Tibial artery (tissue), 4 donors: ENCODE measurements at regions not wholly inside any gene's neighbourhood (a gene's known extent, or its start where the extent isn't known, plus 50 kb on each side); places are given as distances from the start of the nearest gene placed in this dataset.

Experiments used
- DNase-seq, 2 donors: peaks; one replicate each; pipeline ENCODE4 v3.0.0-alpha.2; 2019
- H3K27ac ChIP-seq, 2 donors: fragments of 200-600 bp; sonication (generic) in 1 of 2; 1 replicate in 1 of 2; 2 replicates in 1 of 2; pipeline ENCODE4 v1.5.1; 2018 to 2019; ENCODE audit warnings: mild to moderate bottlenecking in 1 of 2
- H3K27me3 ChIP-seq, 2 donors: fragments of 200-600 bp; sonication (generic) in 1 of 2; one replicate each; pipeline versions ENCODE4 v1.5.1 to v1.6.0; 2016 to 2019
- H3K36me3 ChIP-seq, 3 donors: fragments of 200-600 bp; sonication (generic) in 2 of 3; one replicate each; pipeline ENCODE4 v1.5.1; 2016 to 2019; ENCODE audit warnings: mild to moderate bottlenecking in 2 of 3
- H3K4me1 ChIP-seq, 4 donors: fragments of 200-600 bp; sonication (generic) in 2 of 4; 1 replicate in 3 of 4; 2 replicates in 1 of 4; pipeline ENCODE4 v1.5.1; 2016 to 2019
- H3K4me3 ChIP-seq, 2 donors: fragments of 200-600 bp; sonication (generic) in 1 of 2; 1 replicate in 1 of 2; 2 replicates in 1 of 2; pipeline ENCODE4 v1.5.1; 2018 to 2019; ENCODE audit warnings: mild to moderate bottlenecking in 2 of 2
- H3K9me3 ChIP-seq, 3 donors: fragments of 200-600 bp; sonication (generic) in 1 of 3; one replicate each; pipeline ENCODE4 v1.5.1; 2016 to 2019
- CTCF ChIP-seq, 2 experiments: fragments of 200-600 bp in 1 of 2; fragments of 450-650 bp in 1 of 2; IDR thresholded peaks; one replicate each; pipeline ENCODE4 v1.5.1; 2017 to 2019; ENCODE audit warnings: antibody characterized with exemption in 2 of 2, mild to moderate bottlenecking in 1 of 2, moderate library complexity in 1 of 2
- intact Hi-C: fragments of 100-400 bp; cut with DNase I; formaldehyde crosslinking; loops from one replicate; pipeline ENCODE4 v1.15.0; 2023; ENCODE audit warnings: low total_unique reads

GRCh38 chr9:117535973-117536372 lies 121.1 kb upstream of the ASTN2 start:
- H3K27ac ChIP-seq = no peak overlapping the region
- intact Hi-C loops = no loop called here
- no peaks in the 10 kb centered on the region for H3K4me1 ChIP-seq
- H3K9me3 ChIP-seq = no peaks in the 10 kb centered on the region
- H3K4me3 ChIP-seq = no peak overlapping the region
- H3K36me3 ChIP-seq = no peaks in the 10 kb centered on the region
- TF ChIP-seq CTCF (IDR thresholded peaks at IDR 0.05) = no peak
- no peaks in the 10 kb centered on the region for H3K27me3 ChIP-seq
- DNase-seq = no peak

GRCh38 chr9:117535434-117535833 lies 120.6 kb upstream of the ASTN2 start:
- Histone ChIP-seq H3K4me3 (no peak overlapping the region), H3K9me3 (no peaks in the 10 kb centered on the region), H3K27me3 (no peaks in the 10 kb centered on the region), H3K4me1 (no peaks in the 10 kb centered on the region), H3K27ac (no peak overlapping the region), H3K36me3 (no peaks in the 10 kb centered on the region)
- no peak for DNase-seq
- TF ChIP-seq CTCF (IDR thresholded peaks at IDR 0.05) = no peak
- intact Hi-C loops = no loop called here

- Histone ChIP-seq H3K27ac (no peak overlapping the region), H3K27me3 (no peaks in the 10 kb centered on the region), H3K36me3 (no peaks in the 10 kb centered on the region), H3K9me3 (no peaks in the 10 kb centered on the region), H3K4me3 (no peak overlapping the region), H3K4me1 (no peaks in the 10 kb centered on the region)
- TF ChIP-seq CTCF (IDR thresholded peaks at IDR 0.05) = no peak
- intact Hi-C loops = no loop called here
- DNase-seq = no peak
These were observed 113.4 kb upstream of the ASTN2 start for GRCh38 chr9:117528225-117528624.

GRCh38 chr9:117526674-117527073 lies 111.8 kb upstream of the ASTN2 start:
- Histone ChIP-seq H3K27ac (no peak overlapping the region), H3K9me3 (no peaks in the 10 kb centered on the region), H3K4me3 (no peak overlapping the region), H3K36me3 (no peaks in the 10 kb centered on the region), H3K27me3 (no peaks in the 10 kb centered on the region), H3K4me1 (no peaks in the 10 kb centered on the region)
- no peak for DNase-seq
- no peak for TF ChIP-seq CTCF (IDR thresholded peaks at IDR 0.05)
- intact Hi-C loops = no loop called here

GRCh38 chr9:117523531-117524153 lies 108.8 kb upstream of the ASTN2 start:
- TF ChIP-seq CTCF (IDR thresholded peaks at IDR 0.05) = no peak
- no peaks in the 10 kb centered on the region for H3K36me3 ChIP-seq
- no peaks in the 10 kb centered on the region for H3K4me1 ChIP-seq

GRCh38 chr9:117521293-117521692 lies 106.4 kb upstream of the ASTN2 start:
- TF ChIP-seq CTCF (IDR thresholded peaks at IDR 0.05) = no peak
- H3K4me1 ChIP-seq = no peaks in the 10 kb centered on the region
- intact Hi-C loops = no loop called here
- H3K4me3 ChIP-seq = no peak overlapping the region
- DNase-seq = no peak
- no peak overlapping the region for H3K27ac ChIP-seq
- peaks cover 0 to 4% of the 10 kb centered on the region in 2 donors for H3K27me3 ChIP-seq
- H3K36me3 ChIP-seq = no peaks in the 10 kb centered on the region
- H3K9me3 ChIP-seq = no peaks in the 10 kb centered on the region

More at GRCh38 chr9:117523531-117524153, 108.8 kb upstream of the ASTN2 start:
- Histone ChIP-seq H3K27me3 (no peaks in the 10 kb centered on the region), H3K27ac (no peak overlapping the region), H3K9me3 (no peaks in the 10 kb centered on the region), H3K4me3 (no peak overlapping the region)
- intact Hi-C loops = no loop called here
- no peak for DNase-seq
